Activated T-helper 17 cell treated with anti-CD3 and anti-CD28 coated beads, Interleukin-2, amount 50 U/mL, for 72 hours (primary cell): ENCODE measurements at regions not wholly inside any gene's neighbourhood (a gene's known extent, or its start where the extent isn't known, plus 50 kb on each side); places are given as distances from the start of the nearest gene placed in this dataset.
"Not testable (repeated sequence)": the region's sequence is repeated elsewhere in the genome, so short reads cannot be mapped to it uniquely, and the experiment has no call there.

Source experiments
- ATAC-seq: fragments of 150-1000 bp; cut with Tn5 transposase; replicated peaks from 2 replicates; pipeline ENCODE4 v1.10.0; 2021; ENCODE audit warnings: mild to moderate bottlenecking, moderate library complexity
- H3K27ac Mint-ChIP-seq: one replicate; pipeline ENCODE4 v1.8.0; 2022; ENCODE audit warnings: mixed read lengths
- H3K27me3 Mint-ChIP-seq: one replicate; pipeline ENCODE4 v1.8.0; 2022; ENCODE audit warnings: mixed read lengths
- H3K36me3 Mint-ChIP-seq: one replicate; pipeline ENCODE4 v1.8.0; 2022; ENCODE audit warnings: low read depth, mild to moderate bottlenecking, mixed read lengths
- H3K4me1 Mint-ChIP-seq: one replicate; pipeline ENCODE4 v1.8.0; 2022; ENCODE audit warnings: mixed read lengths
- H3K4me3 Mint-ChIP-seq: one replicate; pipeline ENCODE4 v1.8.0; 2022; ENCODE audit warnings: mild to moderate bottlenecking, mixed read lengths
- H3K9me3 Mint-ChIP-seq: one replicate; pipeline ENCODE4 v1.8.0; 2022; ENCODE audit warnings: mixed read lengths

DNA sequence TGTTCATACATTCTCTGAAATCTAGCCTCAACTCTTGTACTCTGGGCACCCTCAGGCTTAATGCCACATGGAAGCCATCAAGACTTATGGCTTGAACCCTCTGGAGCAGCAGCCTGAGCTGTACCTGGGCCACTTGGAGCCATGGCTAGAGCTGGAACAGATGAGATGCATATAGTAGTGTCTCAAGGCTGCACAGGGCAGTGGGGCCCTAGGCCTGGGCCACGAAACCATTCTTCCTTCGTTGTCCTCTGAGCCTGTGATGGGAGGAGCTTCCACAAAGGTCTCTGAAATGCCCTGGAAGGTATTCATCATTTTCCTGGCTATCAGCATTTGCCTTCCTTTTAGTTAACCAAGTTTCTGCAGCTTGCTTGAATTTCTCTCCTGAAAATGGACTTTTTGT is 1427.2 kb upstream of the PCDH10 start:
- no peaks in the 10 kb centered on the region for H3K27me3 Mint-ChIP-seq
- no peaks in the 10 kb centered on the region for H3K36me3 Mint-ChIP-seq
- ATAC-seq = no peak
- no peak overlapping the region for H3K27ac Mint-ChIP-seq
- no peak overlapping the region for H3K4me3 Mint-ChIP-seq
- peaks cover 7% of the 10 kb centered on the region for H3K9me3 Mint-ChIP-seq
- no peaks in the 10 kb centered on the region for H3K4me1 Mint-ChIP-seq

GRCh38 chr4:131723069-131723468 is 1426.0 kb upstream of the PCDH10 start:
- H3K27ac Mint-ChIP-seq, ATAC-seq, H3K4me1 Mint-ChIP-seq, H3K36me3 Mint-ChIP-seq, H3K4me3 Mint-ChIP-seq, H3K27me3 Mint-ChIP-seq, H3K9me3 Mint-ChIP-seq: not testable (repeated sequence)

GRCh38 chr4:131724847-131725246 is 1424.2 kb upstream of the PCDH10 start:
- ATAC-seq, H3K27ac Mint-ChIP-seq, H3K27me3 Mint-ChIP-seq, H3K4me1 Mint-ChIP-seq, H3K4me3 Mint-ChIP-seq, H3K9me3 Mint-ChIP-seq, H3K36me3 Mint-ChIP-seq: not testable (repeated sequence)

DNA sequence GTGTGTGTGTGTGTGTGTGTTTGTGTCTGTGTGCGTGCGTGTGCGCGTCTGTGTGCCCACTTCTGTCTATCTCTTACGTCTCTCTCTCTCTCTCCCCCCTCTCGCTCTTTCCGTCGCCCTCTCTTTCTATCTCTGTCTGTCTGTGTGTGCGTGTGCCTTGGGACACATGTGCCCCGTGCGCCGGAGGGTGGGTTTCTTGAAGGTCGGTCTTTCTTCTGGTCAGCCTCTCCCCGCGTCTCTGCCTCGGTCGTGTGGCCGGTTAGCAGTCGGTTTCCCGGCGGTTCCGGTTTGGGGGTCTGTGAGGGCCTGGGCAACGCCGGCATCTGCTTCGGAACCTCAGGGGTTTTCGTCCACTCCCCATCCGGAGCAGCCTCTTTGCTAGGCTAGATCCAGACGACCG is 1423.6 kb upstream of the PCDH10 start:
- H3K9me3 Mint-ChIP-seq = not testable (repeated sequence)

DNA sequence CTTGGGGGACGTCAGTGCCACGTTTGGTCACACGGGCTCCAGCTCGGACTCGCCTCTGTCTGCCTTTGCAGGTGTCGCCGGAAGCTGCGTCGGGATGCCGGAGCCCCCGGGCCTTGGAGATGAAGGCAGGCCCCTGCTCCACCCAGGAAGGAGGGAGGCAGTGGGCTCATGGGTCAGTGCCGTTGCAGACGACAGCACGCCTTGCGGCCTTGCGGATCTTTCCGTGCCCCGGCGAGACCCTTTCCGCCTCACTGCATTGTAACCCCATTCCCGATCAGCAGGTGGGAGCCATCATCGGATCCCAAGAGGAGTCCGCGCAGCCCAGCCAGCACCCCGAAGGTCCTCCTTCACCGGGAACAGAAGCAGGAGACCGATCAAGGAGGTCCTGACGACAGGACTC is 1422.2 kb upstream of the PCDH10 start:
- not testable (repeated sequence) for H3K9me3 Mint-ChIP-seq, H3K4me1 Mint-ChIP-seq, H3K36me3 Mint-ChIP-seq, H3K27ac Mint-ChIP-seq, H3K4me3 Mint-ChIP-seq, H3K27me3 Mint-ChIP-seq, ATAC-seq

More for the DNA sequence above, 1423.6 kb upstream of the PCDH10 start:
- H3K4me3 Mint-ChIP-seq, H3K4me1 Mint-ChIP-seq, ATAC-seq, H3K27me3 Mint-ChIP-seq, H3K27ac Mint-ChIP-seq, H3K36me3 Mint-ChIP-seq: not testable (repeated sequence)

- not testable (repeated sequence) for H3K9me3 Mint-ChIP-seq, H3K36me3 Mint-ChIP-seq, H3K27me3 Mint-ChIP-seq, H3K4me1 Mint-ChIP-seq, H3K4me3 Mint-ChIP-seq, H3K27ac Mint-ChIP-seq, ATAC-seq
These were observed 1421.7 kb upstream of the PCDH10 start for GRCh38 chr4:131727418-131727817.

GRCh38 chr4:131729205-131729604 is 1419.9 kb upstream of the PCDH10 start:
- not testable (repeated sequence) for H3K9me3 Mint-ChIP-seq, H3K27me3 Mint-ChIP-seq, H3K4me3 Mint-ChIP-seq, H3K36me3 Mint-ChIP-seq, H3K4me1 Mint-ChIP-seq, ATAC-seq, H3K27ac Mint-ChIP-seq

GRCh38 chr4:131729716-131730398 is 1419.2 kb upstream of the PCDH10 start:
- not testable (repeated sequence) for H3K9me3 Mint-ChIP-seq, H3K4me1 Mint-ChIP-seq, H3K27me3 Mint-ChIP-seq, H3K27ac Mint-ChIP-seq, H3K4me3 Mint-ChIP-seq, ATAC-seq, H3K36me3 Mint-ChIP-seq

DNA sequence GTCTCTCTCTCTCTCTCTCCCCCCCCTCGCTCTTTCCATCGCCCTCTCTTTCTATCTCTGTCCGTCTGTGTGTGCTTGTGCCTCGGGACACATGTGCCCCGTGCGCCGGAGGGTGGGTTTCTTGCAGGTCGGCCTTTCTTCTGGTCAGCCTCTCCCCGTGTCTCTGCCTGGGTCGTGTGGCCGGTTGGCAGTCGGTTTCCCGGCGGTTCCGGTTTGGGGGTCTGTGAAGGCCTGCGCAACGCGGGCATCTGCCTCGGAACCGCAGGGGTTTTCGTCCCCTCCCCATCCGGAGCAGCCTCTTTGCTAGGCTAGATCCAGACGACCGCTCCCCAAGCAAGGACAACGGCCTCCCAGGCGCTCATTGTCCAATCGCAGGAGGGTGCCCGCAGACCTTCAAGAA is 1418.5 kb upstream of the PCDH10 start:
- H3K27me3 Mint-ChIP-seq, H3K4me3 Mint-ChIP-seq, H3K36me3 Mint-ChIP-seq, H3K9me3 Mint-ChIP-seq, H3K27ac Mint-ChIP-seq, ATAC-seq, H3K4me1 Mint-ChIP-seq: not testable (repeated sequence)

GRCh38 chr4:131732034-131732630 is 1417.0 kb upstream of the PCDH10 start:
- H3K36me3 Mint-ChIP-seq, H3K27ac Mint-ChIP-seq, ATAC-seq, H3K4me1 Mint-ChIP-seq, H3K9me3 Mint-ChIP-seq, H3K27me3 Mint-ChIP-seq, H3K4me3 Mint-ChIP-seq: not testable (repeated sequence)

- not testable (repeated sequence) for H3K27ac Mint-ChIP-seq, H3K9me3 Mint-ChIP-seq, H3K4me1 Mint-ChIP-seq, H3K27me3 Mint-ChIP-seq, H3K36me3 Mint-ChIP-seq, H3K4me3 Mint-ChIP-seq, ATAC-seq
These were observed 1414.8 kb upstream of the PCDH10 start for GRCh38 chr4:131734321-131734720.

DNA sequence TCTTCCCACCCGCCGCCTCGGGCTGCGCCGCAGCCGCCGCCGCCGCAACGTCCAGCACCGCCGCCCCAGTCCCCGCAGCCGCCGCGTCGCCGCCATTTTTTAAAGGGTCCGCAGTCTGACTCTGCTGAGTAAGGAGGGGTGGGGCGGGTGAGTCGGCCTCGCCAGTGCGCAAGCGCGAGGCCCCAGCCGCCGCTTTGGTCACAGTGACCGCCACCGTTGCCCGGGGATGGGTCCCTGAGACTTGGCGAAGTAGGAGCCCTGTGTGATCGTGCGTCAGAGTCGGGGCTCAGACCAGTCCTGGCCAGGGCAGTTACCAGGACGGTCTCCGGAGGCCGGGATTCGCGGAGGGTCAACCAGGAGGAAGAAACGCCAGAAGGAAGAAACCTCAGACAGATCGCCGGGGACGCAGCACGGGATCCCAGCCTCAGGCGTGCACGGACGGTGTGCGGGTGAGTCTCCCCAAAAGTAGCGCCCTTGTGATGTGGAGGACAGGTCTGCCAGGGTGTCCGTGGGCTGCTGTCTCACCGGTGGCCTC is 1414.2 kb upstream of the PCDH10 start:
- not testable (repeated sequence) for ATAC-seq, H3K4me3 Mint-ChIP-seq, H3K36me3 Mint-ChIP-seq, H3K4me1 Mint-ChIP-seq, H3K9me3 Mint-ChIP-seq, H3K27ac Mint-ChIP-seq, H3K27me3 Mint-ChIP-seq

- H3K9me3 Mint-ChIP-seq, H3K36me3 Mint-ChIP-seq, H3K4me3 Mint-ChIP-seq, H3K27me3 Mint-ChIP-seq, H3K4me1 Mint-ChIP-seq, ATAC-seq, H3K27ac Mint-ChIP-seq: not testable (repeated sequence)
These were observed 1410.1 kb upstream of the PCDH10 start for GRCh38 chr4:131738991-131739390.

DNA sequence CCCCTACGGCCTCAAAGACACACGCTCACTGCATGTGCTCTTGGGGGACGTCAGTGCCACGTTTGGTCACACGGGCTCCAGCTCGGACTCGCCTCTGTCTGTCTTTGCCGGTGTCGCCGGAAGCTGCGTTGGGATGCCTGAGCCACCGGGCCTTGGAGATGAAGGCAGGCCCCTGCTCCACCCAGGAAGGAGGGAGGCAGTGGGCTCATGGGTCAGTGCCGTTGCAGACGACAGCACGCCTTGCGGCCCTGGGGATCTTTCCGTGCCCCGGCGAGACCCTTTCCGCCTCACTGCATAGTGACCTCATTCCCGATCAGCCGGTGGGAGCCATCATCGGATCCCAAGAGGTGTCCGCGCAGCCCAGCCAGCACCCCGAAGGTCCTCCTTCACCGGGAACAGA is 1407.3 kb upstream of the PCDH10 start:
- H3K9me3 Mint-ChIP-seq, H3K27me3 Mint-ChIP-seq, H3K36me3 Mint-ChIP-seq, ATAC-seq, H3K4me1 Mint-ChIP-seq, H3K4me3 Mint-ChIP-seq, H3K27ac Mint-ChIP-seq: not testable (repeated sequence)

DNA sequence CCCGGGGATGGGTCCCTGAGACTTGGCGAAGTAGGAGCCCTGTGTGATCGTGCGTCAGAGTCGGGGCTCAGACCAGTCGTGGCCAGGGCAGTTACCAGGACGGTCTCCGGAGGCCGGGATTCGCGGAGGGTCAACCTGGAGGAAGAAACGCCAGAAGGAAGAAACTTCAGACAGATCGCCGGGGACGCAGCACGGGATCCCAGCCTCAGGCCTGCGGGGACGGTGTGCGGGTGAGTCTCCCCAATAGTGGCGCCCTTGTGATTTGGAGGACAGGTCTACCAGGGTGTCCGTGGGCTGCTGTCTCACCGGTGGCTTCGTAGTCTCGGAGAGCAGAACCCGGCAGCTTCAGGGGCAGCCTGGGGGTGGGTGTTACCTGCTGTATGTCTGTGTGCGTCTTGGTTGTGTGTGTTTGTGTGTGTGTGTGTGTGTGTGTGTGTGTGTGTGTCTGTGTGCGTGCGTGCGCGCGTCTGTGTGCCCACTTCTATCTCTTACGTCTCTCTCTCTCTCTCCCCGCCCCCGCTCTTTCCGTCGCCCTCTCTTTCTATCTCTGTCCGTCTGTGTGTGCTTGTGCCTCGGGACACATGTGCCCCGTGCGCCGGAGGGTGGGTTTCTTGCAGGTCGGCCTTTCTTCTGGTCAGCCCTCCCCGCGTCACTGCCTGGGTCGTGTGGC is 1406.4 kb upstream of the PCDH10 start:
- H3K4me1 Mint-ChIP-seq, H3K27ac Mint-ChIP-seq, ATAC-seq, H3K4me3 Mint-ChIP-seq, H3K36me3 Mint-ChIP-seq, H3K27me3 Mint-ChIP-seq, H3K9me3 Mint-ChIP-seq: not testable (repeated sequence)
